HG03135 (cell line): ENCODE measurements at regions not wholly inside any gene's neighbourhood (a gene's known extent, or its start where the extent isn't known, plus 50 kb on each side); places are given as distances from the start of the nearest gene placed in this dataset.
"Not testable (repeated sequence)": the region's sequence is repeated elsewhere in the genome, so short reads cannot be mapped to it uniquely, and the experiment has no call there.

Source experiments
- ATAC-seq: cut with Tn5 transposase; IDR thresholded peaks from one replicate; pipeline ENCODE4 v1.9.1; 2021; ENCODE audit warnings: mild to moderate bottlenecking, moderate library complexity; ENCODE audit not compliant: unreplicated experiment

DNA sequence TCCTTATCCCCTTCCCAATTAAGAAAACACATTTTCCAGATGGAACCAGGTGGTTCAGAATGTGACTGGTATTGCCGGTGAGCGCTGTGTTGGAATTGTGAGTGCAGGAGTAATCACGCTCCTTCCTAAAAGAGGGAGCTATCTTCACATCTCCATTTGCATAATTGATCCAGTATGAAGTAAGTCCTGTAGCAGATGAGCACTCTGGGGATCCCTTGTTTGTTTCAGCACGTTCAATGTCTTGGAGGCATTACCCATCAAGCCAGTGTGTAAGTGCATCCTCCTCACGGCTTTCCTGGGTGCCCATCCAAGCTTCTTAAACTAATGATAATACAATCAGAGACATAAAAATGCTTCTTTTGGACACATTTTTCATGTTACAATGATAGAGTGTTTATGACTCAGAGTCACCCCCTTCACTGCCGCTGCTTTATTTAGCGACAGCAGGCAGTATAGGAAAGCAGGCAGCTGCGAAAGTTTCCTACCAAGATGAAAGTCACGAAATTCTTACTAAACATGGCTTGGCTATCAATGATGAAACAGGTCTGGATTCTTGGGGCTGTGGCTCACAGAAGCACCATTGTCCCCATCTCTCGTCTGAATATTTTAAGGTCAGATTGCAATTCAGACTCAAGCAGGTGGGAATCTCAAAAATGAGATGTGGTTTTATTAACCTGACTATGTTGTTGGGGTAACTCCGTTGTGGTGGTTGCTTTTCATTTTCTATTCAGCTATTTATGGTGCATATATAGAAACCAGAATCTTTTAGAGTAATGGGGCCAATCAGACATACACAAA lies 346.3 kb upstream of the MDFIC2 start:
- no peak for ATAC-seq

DNA sequence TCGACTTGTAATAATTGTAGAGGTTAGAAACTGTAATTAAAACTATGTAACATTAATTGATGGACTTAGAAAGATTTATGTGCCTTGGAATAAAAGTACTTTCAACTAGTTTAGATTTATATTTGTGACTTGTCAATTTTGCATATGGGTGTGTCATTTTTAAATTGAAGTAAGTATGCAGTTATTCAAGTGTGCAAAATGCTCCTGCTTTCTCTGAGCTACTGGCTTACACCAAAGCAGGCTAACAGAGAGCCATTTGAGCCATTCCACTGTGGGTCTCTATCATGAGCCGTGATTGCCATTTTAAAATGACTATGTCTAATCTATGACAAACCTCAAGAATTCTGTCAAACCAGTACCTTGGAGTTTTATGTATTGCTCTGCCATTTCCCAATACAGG lies 345.0 kb upstream of the MDFIC2 start:
- no peak for ATAC-seq

DNA sequence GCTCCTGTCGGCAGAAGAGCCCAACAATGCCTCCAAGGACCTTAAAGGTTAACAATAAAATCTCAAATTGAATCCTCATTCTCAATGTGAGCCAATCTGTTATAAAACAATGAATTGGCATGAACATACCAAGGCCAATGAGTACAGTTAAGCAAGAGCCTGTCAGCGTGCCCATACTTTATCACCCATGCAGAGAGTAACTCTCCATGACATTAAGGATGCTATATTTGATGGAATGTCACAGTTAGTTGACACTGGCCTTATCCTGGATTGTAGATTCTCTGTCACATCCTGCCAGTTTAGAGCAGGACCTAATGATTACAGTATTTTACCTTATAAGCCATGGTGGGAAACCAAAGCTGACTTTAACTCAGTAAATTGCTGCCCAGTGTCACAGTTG lies 335.4 kb upstream of the MDFIC2 start:
- no peak for ATAC-seq

DNA sequence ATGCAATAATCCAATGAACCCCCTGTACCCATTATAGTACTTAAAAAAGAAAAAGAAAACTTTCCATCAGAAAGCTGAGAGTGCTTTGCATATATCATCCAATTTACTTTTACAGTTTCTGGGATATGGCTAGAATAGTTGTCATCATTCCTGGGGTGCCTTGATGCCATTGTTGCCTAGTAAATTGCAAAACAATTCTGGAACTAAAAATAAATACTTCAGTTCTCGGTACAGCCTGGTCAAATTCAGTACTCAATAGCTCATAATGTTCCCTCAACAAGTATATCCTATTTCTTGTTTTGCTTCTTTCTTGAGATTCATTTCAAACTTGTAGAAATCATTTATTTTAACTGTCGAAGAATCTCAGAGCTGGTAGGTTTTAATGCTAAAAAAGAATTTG lies 334.7 kb upstream of the MDFIC2 start:
- no peak for ATAC-seq

DNA sequence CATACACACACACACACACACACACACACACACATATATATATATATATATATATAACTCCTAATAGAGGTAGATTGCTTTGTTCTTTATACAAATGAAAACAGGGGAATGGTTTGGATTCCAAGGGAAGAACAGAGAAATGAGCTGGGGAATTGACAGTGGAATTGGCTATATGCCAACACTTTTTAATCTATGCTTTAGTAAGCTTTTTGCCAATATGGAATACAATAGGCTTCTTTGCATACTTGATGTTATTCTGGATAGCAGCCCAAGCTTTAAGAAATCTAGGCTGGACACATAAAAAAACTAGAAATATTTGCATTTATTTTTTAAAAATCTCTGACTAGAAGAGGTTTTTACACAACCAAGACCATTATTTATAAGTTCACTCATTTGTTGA lies 334.2 kb upstream of the MDFIC2 start:
- ATAC-seq, result no peak

DNA sequence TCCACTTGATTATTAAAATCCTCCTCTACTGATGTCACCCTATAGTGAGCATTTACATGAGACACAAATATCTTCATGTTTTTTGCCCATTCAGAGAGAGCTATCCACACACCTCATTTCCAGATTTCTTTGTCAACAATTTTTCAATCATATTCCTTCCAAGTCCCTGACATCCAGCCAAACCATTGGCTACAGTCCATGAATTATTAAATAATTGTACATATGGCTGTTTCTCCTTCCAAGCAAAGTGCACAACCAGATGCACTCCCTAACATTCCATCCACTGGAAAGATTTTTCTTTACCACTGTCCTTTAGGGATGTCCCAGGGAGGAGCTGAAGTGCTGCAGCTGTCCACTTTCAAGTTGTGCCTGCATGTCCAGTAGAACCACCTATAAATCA lies 328.0 kb upstream of the MDFIC2 start:
- no peak for ATAC-seq

DNA sequence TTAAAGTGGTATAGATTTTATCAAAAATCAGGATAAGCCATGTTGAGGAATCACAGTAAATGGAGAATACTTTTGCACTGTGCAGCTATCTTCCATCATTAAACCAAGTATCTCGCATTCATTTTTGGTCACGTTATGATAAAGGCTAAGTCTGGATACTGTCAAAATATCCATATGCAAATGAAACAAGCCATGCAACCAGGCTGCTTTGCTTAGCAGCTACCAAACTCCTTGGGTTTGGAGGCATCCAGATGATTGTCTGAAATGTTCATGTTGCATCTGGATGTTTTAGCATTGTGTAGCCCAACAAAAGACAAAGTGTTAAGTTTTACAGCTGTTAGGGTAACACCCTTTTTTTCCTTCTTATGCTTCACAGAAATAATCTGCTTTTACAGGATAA lies 322.9 kb upstream of the MDFIC2 start:
- no peak for ATAC-seq

DNA sequence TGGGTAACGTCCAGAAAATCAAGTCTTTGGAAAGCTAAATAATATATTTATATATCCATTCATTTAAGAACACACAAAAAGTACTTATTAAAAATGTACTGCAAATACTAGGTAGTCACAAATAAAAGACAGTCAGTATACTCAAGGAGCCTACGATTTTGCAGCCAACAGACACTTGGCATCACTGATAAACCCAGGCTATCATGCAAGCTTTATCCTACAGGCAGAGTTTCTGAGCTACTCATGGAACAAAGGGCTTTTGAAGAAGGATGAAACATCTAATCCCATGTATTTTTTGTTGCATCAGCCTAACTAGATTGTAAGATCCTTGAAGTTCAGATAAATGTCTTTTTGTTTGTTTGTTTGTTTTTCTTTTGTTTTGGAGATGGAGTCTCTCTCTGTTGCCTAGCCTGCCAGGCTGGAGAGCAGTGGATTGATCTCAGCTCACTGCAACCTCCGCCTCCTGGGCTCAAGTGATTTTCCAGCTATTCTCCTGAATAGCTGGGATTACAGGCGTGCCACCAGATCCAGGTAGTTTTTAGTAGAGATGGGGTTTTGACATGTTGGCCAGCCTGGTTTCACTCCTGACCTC lies 319.4 kb upstream of the MDFIC2 start:
- ATAC-seq, result no peak

DNA sequence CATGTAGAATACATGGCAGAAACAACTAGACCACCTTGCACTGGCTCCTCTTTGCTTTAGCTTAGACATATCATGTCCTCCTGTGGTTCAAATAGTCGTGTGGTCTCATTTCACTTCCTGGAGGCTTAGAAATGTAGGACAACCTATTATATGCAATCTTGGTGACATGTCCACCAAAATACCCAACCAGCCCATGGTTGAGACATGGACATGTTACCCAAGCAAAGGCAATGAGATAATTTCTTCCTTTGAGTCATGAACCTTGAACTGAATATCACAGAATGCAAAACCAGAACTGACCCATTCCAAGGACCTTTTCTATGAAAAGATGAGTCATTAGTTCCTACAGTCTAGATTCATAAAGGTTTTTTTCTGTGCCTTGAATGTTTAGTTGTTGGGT lies 309.0 kb upstream of the MDFIC2 start:
- no peak for ATAC-seq

DNA sequence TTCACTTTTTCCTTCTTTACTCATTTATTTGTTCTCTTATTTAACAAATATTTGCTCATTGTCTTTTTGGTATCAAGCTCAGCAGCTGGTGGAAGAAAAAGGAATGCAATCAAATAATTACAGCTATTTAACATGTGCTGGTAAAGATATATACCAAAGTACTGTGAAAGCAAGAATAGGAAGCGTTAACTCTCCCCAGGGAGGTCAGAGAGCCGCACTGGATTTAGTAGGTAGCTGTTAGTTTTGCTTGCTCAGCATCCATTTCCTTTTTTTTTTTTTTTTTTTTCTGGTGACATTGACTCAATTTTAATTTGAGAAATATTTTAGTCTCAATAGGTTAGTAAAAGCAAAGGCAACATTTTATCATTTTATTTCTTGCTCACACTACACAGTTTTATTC lies 308.5 kb upstream of the MDFIC2 start:
- no peak for ATAC-seq

DNA sequence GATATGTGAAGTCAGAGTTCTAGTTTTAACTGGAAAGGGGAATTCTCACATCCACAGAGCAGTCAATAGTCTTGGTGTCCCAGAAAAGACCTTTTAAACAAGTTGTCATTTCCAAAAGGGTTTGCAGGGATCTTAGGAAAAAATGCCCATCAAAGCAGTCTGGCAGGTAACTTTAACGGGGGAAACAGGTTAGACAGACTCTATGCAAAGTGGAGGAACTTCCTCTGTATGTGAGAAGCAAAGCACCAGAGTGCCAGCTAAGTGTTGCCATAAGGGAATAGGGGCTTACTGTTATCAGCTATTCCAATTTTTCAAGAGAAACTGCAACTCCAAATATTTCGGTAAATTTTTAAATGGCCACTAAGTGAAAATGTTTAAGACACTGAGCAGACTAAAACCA lies 307.9 kb upstream of the MDFIC2 start:
- no peak for ATAC-seq

DNA sequence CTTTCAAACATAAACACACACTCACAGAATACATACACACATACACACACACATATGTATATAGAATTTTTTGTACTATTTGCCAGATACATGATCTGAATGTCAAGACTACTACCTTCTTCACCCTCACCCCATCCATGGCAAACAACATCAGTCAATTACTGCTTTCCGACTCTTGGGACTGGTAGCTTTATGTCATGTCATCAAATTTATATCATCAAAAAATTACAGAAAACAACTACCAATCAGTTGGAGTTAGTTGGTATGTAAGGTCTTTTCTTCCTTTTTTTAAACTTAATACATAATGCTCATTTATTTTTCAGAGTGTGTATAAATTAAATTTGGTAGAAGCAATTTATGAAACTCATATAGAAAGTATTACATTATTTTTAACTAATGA lies 305.7 kb upstream of the MDFIC2 start:
- ATAC-seq, result no peak

DNA sequence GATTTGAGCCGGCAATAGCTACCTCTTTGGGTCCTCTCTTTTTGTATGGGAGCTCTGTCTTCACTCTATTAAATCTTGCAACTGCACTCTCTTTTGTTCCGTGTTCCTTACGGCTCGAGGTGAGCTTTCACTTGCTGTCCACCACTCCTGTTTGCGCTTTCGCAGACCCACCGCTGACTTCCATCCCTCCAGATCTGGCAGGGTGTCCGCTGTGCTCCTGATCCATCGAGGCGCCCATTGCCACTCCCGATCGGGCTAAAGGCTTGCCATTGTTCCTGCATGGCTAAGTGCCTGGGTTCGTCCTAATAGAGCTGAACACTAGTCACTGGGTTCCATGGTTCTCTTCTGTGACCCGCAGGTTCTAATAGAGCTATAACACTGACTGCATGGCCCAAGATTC lies 304.9 kb upstream of the MDFIC2 start:
- ATAC-seq, result not testable (repeated sequence)

DNA sequence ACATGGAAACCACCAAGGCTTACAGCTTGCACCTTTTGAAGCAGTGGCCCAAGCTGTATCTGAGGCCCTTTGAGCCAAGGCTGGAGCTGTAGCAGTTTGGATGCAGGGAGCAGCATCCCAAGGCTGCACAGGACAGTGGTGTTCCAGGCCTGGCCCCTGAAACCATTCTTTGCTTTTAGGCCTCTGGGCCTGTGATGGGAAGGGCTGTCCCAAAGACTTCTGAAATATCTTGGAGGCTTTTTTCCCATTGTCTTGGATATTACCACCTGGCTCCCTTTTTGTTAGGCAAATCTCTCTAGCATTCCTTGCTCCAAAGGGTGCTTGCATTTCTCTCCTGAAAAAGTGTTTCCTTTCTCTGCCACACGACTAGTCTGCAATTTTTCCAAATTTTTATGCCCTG lies 302.8 kb upstream of the MDFIC2 start:
- ATAC-seq, result no peak

DNA sequence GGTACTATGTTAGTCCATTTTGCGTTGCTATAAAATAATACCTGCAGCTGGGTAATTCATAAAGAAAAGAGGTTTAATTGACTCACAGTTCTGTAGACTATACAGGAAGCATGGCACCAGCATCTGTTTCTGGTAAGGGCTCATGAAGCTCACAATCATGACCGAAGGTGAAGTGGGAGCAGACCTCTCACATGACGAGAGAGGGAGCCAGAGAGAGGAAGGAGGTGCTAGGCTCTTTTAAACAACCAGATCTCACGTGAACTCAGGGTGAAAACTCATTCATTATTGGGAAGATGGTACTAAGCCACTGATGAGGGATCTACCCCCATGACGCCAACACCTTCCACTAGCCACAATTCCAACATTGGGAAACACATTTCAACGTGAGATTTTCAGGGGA lies 301.7 kb upstream of the MDFIC2 start:
- no peak for ATAC-seq

DNA sequence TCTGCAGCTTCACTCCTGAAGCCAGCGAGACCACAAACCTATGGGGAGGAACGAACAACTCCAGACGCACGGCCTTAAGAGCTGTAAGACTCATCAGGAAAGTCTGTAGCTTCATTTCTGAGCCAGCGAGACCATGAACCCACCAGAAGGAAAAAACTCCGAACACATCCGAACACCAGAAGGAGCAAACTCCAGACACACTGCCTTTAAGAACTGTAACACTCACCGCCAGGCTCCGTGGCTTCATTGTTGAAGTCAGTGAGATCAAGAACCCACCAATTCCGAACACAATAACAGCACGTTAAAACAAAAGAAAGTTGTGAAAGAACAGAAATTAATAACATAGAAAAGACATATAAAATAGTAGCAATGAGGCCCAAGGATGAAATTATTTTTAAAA lies 300.5 kb upstream of the MDFIC2 start:
- ATAC-seq, result no peak

DNA sequence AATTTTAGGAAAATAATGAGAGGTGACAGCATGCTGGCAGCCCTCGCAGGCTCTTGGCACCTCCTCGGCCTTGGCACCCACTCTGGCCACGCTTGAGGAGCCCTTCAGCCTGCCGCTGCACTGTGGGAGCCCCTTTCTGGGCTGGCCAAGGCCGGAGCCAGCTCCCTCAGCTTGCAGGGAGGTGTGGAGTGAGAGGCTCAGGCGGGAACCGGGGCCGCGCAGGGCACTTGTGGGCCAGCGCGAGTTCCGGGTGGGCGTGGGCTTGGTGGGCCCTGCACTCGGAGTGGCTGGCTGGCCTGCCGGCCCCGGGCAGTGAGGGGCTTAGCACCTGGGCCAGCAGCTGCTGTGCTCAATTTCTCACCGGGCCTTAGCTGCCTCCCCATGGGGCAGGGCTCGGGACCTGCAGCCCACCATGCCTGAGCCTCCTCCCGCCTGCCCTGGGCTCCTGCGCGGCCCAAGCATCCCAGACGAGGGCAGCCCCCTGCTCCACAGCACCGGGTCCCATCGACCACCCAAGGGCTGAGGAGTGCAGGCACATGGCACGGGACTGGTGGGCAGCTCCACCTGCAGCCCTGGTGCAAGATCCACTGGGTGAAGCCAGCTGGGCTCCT lies 299.3 kb upstream of the MDFIC2 start:
- ATAC-seq, result not testable (repeated sequence)

DNA sequence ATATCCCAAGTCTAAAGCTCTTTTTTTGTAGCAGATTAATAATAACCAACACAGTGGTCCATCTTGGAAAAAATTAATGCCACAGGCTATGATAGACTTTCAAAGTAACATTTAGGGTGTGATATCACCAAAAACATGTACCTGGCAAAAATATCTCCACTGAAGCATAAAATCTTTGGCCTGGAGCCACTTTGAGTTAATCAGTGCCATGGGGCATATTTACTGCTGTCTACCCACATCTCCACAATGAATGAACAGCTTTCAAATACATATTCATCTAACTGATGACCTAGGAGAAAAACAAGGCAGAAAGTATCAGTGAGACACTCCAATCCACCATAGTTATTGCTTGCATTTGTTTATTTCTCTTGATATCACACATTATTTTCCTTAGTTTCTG lies 296.0 kb upstream of the MDFIC2 start:
- no peak for ATAC-seq

DNA sequence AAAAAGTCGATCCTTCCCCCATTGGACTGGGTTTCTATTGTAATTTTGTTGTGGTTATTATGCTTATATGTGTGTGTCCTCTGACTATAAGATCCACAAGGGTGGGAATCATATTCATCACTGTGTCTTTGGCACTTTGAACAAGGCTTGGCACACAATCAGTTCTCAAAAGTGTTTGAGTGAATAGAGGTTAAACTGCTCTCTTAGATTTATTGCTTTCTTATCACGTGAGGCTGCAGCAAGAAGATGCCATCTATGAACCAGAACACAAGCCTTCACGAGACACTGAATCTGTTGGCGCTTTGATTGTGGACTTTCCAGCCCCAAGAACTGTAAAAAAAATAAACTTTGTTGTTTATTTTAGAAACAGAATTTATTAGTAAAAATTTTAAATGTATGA lies 295.0 kb upstream of the MDFIC2 start:
- no peak for ATAC-seq

DNA sequence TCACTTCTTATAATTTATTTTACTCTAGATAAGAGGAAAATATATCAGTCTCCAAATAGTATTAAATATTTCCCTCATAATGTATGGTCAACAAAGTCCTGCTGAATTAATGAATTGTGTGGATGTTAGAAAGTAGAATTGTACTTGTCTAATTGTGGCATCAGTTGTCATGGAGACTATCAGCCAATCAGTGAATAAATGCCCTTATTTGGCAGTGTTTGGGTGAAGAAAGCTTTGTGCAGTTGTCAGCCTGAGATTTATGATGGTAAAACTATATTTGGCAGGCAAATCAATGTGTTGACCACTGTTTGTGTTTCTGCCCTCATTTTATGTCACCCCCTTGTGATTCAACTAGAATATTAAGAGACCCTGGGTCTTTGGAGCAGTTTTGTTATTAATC lies 293.6 kb upstream of the MDFIC2 start:
- ATAC-seq, result no peak

DNA sequence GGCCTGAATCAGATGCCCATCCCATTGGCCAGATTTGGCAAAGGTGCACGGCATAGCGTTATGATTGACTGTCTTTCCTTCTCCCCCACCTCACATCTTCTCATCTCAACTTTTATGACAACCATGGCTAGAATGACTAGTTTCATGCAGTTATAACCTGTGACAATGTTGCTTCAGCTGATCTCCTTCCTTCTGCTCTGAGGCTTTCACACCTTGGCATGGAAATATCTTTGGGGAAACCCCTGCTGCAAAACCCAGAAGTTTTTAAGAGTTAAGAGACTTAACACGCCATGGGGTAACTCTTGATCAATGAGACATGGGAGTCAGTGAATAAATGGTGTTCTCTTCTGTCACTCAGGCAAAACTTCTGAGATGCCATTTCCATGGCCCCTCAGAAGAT lies 290.7 kb upstream of the MDFIC2 start:
- ATAC-seq, result no peak

DNA sequence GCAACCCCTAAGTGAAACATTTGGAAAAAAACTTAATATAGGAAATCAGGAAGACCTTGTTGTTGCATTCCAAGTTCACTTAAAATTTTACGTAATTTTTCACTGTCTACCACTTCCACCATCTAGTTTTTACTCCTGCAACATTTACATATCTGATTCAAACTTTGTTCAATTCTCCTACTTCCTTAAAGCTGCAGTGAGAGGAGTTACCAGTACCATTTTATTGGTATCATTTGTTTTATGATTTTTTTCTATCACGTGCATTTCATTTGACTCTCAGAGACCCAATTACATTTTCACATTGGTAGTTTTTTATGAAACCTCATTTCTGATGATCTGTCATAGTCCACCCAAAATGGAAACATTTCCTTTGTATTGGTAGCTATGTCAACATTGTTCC lies 284.9 kb upstream of the MDFIC2 start:
- no peak for ATAC-seq

DNA sequence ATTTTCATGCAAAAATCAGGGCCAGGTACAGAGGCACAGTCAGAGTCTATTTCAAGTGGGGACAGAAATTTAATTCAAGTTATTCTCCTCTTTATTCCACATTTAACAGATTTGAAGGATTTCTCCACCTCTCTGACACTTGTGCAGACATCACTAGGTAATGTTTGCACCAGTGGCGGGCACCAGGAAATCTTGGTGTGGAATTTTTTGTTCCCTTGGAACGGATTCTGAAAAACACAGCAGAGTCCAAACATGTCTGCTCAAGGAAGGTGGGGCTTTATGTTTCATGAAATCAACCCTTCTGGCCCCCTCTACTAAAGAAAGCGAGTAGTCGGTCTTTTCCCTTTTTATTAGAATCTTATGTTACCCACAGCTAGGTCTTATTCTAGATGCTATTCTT lies 271.2 kb upstream of the MDFIC2 start:
- ATAC-seq, result no peak
